ENCODE measurements at regions not wholly inside any gene's neighbourhood (a gene's known extent, or its start where the extent isn't known, plus 50 kb on each side); places are given as distances from the start of the nearest gene placed in this dataset.

GRCh38 chr5:20590356-20590755 is 602.4 kb upstream of the CDH18 start:
- no peak overlapping the region for H3K4me3 ChIP-seq (ENCODE audit: low read depth in 1 of 5, low read length in 5 of 5)

GRCh38 chr5:20575571-20575970 is 587.6 kb upstream of the CDH18 start:
- Histone ChIP-seq H3K9ac (ENCODE audit: low read length in 5 of 5) (no peak overlapping the region), H3K27ac (ENCODE audit: low read depth, low read length) (no peak overlapping the region), H3K4me1 (ENCODE audit: control insufficient read depth in 5 of 5, insufficient read depth in 5 of 5, low read length in 5 of 5) (no peaks in the 10 kb centered on the region), H3K27me3 (ENCODE audit: control insufficient read depth in 5 of 5, insufficient read depth in 4 of 5, low read length in 5 of 5) (no peaks in the 10 kb centered on the region), H3K4me3 (ENCODE audit: low read depth in 1 of 5, low read length in 5 of 5) (no peak overlapping the region), H3K36me3 (ENCODE audit: control insufficient read depth in 5 of 5, insufficient read depth in 5 of 5, low read length in 5 of 5) (no peaks in the 10 kb centered on the region), H3K9me3 (ENCODE audit: control insufficient read depth in 5 of 5, low read length in 5 of 5) (no peaks in the 10 kb centered on the region)

More at GRCh38 chr5:20590356-20590755, 602.4 kb upstream of the CDH18 start:
- Histone ChIP-seq H3K36me3 (ENCODE audit: control insufficient read depth in 5 of 5, insufficient read depth in 5 of 5, low read length in 5 of 5) (no peaks in the 10 kb centered on the region), H3K27ac (ENCODE audit: low read depth, low read length) (no peak overlapping the region), H3K4me1 (ENCODE audit: control insufficient read depth in 5 of 5, insufficient read depth in 5 of 5, low read length in 5 of 5) (peaks cover 0 to 5% (median 0%) of the 10 kb centered on the region in 5 donors), H3K27me3 (ENCODE audit: control insufficient read depth in 5 of 5, insufficient read depth in 4 of 5, low read length in 5 of 5) (no peaks in the 10 kb centered on the region), H3K9ac (ENCODE audit: low read length in 5 of 5) (no peak overlapping the region), H3K9me3 (ENCODE audit: control insufficient read depth in 5 of 5, low read length in 5 of 5) (no peaks in the 10 kb centered on the region)

GRCh38 chr5:20574576-20574975 is 586.6 kb upstream of the CDH18 start:
- H3K9me3 ChIP-seq (ENCODE audit: control insufficient read depth in 5 of 5, low read length in 5 of 5) = no peaks in the 10 kb centered on the region
- no peak overlapping the region for H3K9ac ChIP-seq (ENCODE audit: low read length in 5 of 5)
- H3K36me3 ChIP-seq (ENCODE audit: control insufficient read depth in 5 of 5, insufficient read depth in 5 of 5, low read length in 5 of 5) = no peaks in the 10 kb centered on the region
- no peak overlapping the region for H3K4me3 ChIP-seq (ENCODE audit: low read depth in 1 of 5, low read length in 5 of 5)
- no peak overlapping the region for H3K27ac ChIP-seq (ENCODE audit: low read depth, low read length)
- no peaks in the 10 kb centered on the region for H3K4me1 ChIP-seq (ENCODE audit: control insufficient read depth in 5 of 5, insufficient read depth in 5 of 5, low read length in 5 of 5)
- H3K27me3 ChIP-seq (ENCODE audit: control insufficient read depth in 5 of 5, insufficient read depth in 4 of 5, low read length in 5 of 5) = no peaks in the 10 kb centered on the region

GRCh38 chr5:20572614-20573013 is 584.6 kb upstream of the CDH18 start:
- Histone ChIP-seq H3K4me1 (ENCODE audit: control insufficient read depth in 5 of 5, insufficient read depth in 5 of 5, low read length in 5 of 5) (no peaks in the 10 kb centered on the region), H3K36me3 (ENCODE audit: control insufficient read depth in 5 of 5, insufficient read depth in 5 of 5, low read length in 5 of 5) (no peaks in the 10 kb centered on the region), H3K9me3 (ENCODE audit: control insufficient read depth in 5 of 5, low read length in 5 of 5) (no peaks in the 10 kb centered on the region), H3K4me3 (ENCODE audit: low read depth in 1 of 5, low read length in 5 of 5) (no peak overlapping the region), H3K9ac (ENCODE audit: low read length in 5 of 5) (no peak overlapping the region), H3K27me3 (ENCODE audit: control insufficient read depth in 5 of 5, insufficient read depth in 4 of 5, low read length in 5 of 5) (no peaks in the 10 kb centered on the region), H3K27ac (ENCODE audit: low read depth, low read length) (no peak overlapping the region)

GRCh38 chr5:20570486-20570885 is 582.5 kb upstream of the CDH18 start:
- H3K9me3 ChIP-seq (ENCODE audit: control insufficient read depth in 5 of 5, low read length in 5 of 5) = no peaks in the 10 kb centered on the region
- H3K9ac ChIP-seq (ENCODE audit: low read length in 5 of 5) = no peak overlapping the region
- H3K4me3 ChIP-seq (ENCODE audit: low read depth in 1 of 5, low read length in 5 of 5) = no peak overlapping the region
- no peaks in the 10 kb centered on the region for H3K36me3 ChIP-seq (ENCODE audit: control insufficient read depth in 5 of 5, insufficient read depth in 5 of 5, low read length in 5 of 5)
- H3K27me3 ChIP-seq (ENCODE audit: control insufficient read depth in 5 of 5, insufficient read depth in 4 of 5, low read length in 5 of 5) = no peaks in the 10 kb centered on the region
- no peaks in the 10 kb centered on the region for H3K4me1 ChIP-seq (ENCODE audit: control insufficient read depth in 5 of 5, insufficient read depth in 5 of 5, low read length in 5 of 5)
- no peak overlapping the region for H3K27ac ChIP-seq (ENCODE audit: low read depth, low read length)

GRCh38 chr5:20562544-20562943 is 574.5 kb upstream of the CDH18 start:
- Histone ChIP-seq H3K27me3 (ENCODE audit: control insufficient read depth in 5 of 5, insufficient read depth in 4 of 5, low read length in 5 of 5) (no peaks in the 10 kb centered on the region), H3K4me3 (ENCODE audit: low read depth in 1 of 5, low read length in 5 of 5) (no peak overlapping the region), H3K9ac (ENCODE audit: low read length in 5 of 5) (no peak overlapping the region), H3K9me3 (ENCODE audit: control insufficient read depth in 5 of 5, low read length in 5 of 5) (no peaks in the 10 kb centered on the region), H3K36me3 (ENCODE audit: control insufficient read depth in 5 of 5, insufficient read depth in 5 of 5, low read length in 5 of 5) (no peaks in the 10 kb centered on the region), H3K4me1 (ENCODE audit: control insufficient read depth in 5 of 5, insufficient read depth in 5 of 5, low read length in 5 of 5) (no peaks in the 10 kb centered on the region), H3K27ac (ENCODE audit: low read depth, low read length) (no peak overlapping the region)

- Histone ChIP-seq H3K36me3 (ENCODE audit: control insufficient read depth in 5 of 5, insufficient read depth in 5 of 5, low read length in 5 of 5) (no peaks in the 10 kb centered on the region), H3K9me3 (ENCODE audit: control insufficient read depth in 5 of 5, low read length in 5 of 5) (no peaks in the 10 kb centered on the region), H3K27ac (ENCODE audit: low read depth, low read length) (no peak overlapping the region), H3K27me3 (ENCODE audit: control insufficient read depth in 5 of 5, insufficient read depth in 4 of 5, low read length in 5 of 5) (no peaks in the 10 kb centered on the region), H3K4me3 (ENCODE audit: low read depth in 1 of 5, low read length in 5 of 5) (no peak overlapping the region), H3K9ac (ENCODE audit: low read length in 5 of 5) (no peak overlapping the region), H3K4me1 (ENCODE audit: control insufficient read depth in 5 of 5, insufficient read depth in 5 of 5, low read length in 5 of 5) (no peaks in the 10 kb centered on the region)
Observed at GRCh38 chr5:20559845-20560244, 571.8 kb upstream of the CDH18 start.

- no peaks in the 10 kb centered on the region for H3K36me3 ChIP-seq (ENCODE audit: control insufficient read depth in 5 of 5, insufficient read depth in 5 of 5, low read length in 5 of 5)
- no peaks in the 10 kb centered on the region for H3K9me3 ChIP-seq (ENCODE audit: control insufficient read depth in 5 of 5, low read length in 5 of 5)
- no peak overlapping the region for H3K4me3 ChIP-seq (ENCODE audit: low read depth in 1 of 5, low read length in 5 of 5)
- no peaks in the 10 kb centered on the region for H3K27me3 ChIP-seq (ENCODE audit: control insufficient read depth in 5 of 5, insufficient read depth in 4 of 5, low read length in 5 of 5)
- no peak overlapping the region for H3K27ac ChIP-seq (ENCODE audit: low read depth, low read length)
- H3K4me1 ChIP-seq (ENCODE audit: control insufficient read depth in 5 of 5, insufficient read depth in 5 of 5, low read length in 5 of 5) = no peaks in the 10 kb centered on the region
- no peak overlapping the region for H3K9ac ChIP-seq (ENCODE audit: low read length in 5 of 5)
Observed at GRCh38 chr5:20556115-20556763, 568.2 kb upstream of the CDH18 start.

- Histone ChIP-seq H3K27ac (ENCODE audit: low read depth, low read length) (no peak overlapping the region), H3K4me3 (ENCODE audit: low read depth in 1 of 5, low read length in 5 of 5) (no peak overlapping the region), H3K4me1 (ENCODE audit: control insufficient read depth in 5 of 5, insufficient read depth in 5 of 5, low read length in 5 of 5) (no peaks in the 10 kb centered on the region), H3K36me3 (ENCODE audit: control insufficient read depth in 5 of 5, insufficient read depth in 5 of 5, low read length in 5 of 5) (no peaks in the 10 kb centered on the region), H3K9ac (ENCODE audit: low read length in 5 of 5) (no peak overlapping the region), H3K9me3 (ENCODE audit: control insufficient read depth in 5 of 5, low read length in 5 of 5) (no peaks in the 10 kb centered on the region), H3K27me3 (ENCODE audit: control insufficient read depth in 5 of 5, insufficient read depth in 4 of 5, low read length in 5 of 5) (no peaks in the 10 kb centered on the region)
Observed at GRCh38 chr5:20555034-20555433, 567.0 kb upstream of the CDH18 start.

- H3K4me3 ChIP-seq (ENCODE audit: low read depth in 1 of 5, low read length in 5 of 5) = no peak overlapping the region
- H3K9ac ChIP-seq (ENCODE audit: low read length in 5 of 5) = no peak overlapping the region
- H3K4me1 ChIP-seq (ENCODE audit: control insufficient read depth in 5 of 5, insufficient read depth in 5 of 5, low read length in 5 of 5) = no peaks in the 10 kb centered on the region
- H3K9me3 ChIP-seq (ENCODE audit: control insufficient read depth in 5 of 5, low read length in 5 of 5) = no peaks in the 10 kb centered on the region
- no peaks in the 10 kb centered on the region for H3K27me3 ChIP-seq (ENCODE audit: control insufficient read depth in 5 of 5, insufficient read depth in 4 of 5, low read length in 5 of 5)
- H3K36me3 ChIP-seq (ENCODE audit: control insufficient read depth in 5 of 5, insufficient read depth in 5 of 5, low read length in 5 of 5) = no peaks in the 10 kb centered on the region
- H3K27ac ChIP-seq (ENCODE audit: low read depth, low read length) = no peak overlapping the region
Observed at GRCh38 chr5:20554001-20554400, 566.0 kb upstream of the CDH18 start.
